HG03457 (cell line): ENCODE measurements at regions not wholly inside any gene's neighbourhood (a gene's known extent, or its start where the extent isn't known, plus 50 kb on each side); places are given as distances from the start of the nearest gene placed in this dataset.

Source experiments
- ATAC-seq: cut with Tn5 transposase; IDR thresholded peaks from one replicate; pipeline ENCODE4 v1.9.1; 2021; ENCODE audit warnings: moderate number of reproducible peaks; ENCODE audit not compliant: unreplicated experiment

GRCh38 chr13:106858903-106859532 lies 291.1 kb upstream of the ARGLU1 start:
- no peak for ATAC-seq

DNA sequence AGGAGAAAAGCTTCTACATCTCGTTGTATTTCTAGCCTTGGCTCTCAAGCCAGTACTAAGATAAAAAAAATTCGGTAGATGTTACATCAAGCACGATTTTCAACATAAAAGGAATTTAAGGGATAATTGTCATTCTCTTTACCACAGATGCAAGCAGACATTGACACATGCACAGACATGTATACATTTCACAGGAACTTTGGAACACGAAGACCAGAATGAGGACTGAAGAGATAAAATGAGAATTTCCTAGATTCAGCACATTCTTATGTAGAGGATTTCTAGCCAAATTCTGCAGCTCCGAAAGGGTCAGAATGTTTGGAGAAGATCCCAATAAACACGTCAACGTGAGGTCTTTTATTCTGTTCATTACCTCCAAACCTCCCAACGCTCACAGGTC lies 284.5 kb upstream of the ARGLU1 start:
- no peak for ATAC-seq

- no peak for ATAC-seq
Observed at GRCh38 chr13:106850973-106851650, 283.2 kb upstream of the ARGLU1 start.

DNA sequence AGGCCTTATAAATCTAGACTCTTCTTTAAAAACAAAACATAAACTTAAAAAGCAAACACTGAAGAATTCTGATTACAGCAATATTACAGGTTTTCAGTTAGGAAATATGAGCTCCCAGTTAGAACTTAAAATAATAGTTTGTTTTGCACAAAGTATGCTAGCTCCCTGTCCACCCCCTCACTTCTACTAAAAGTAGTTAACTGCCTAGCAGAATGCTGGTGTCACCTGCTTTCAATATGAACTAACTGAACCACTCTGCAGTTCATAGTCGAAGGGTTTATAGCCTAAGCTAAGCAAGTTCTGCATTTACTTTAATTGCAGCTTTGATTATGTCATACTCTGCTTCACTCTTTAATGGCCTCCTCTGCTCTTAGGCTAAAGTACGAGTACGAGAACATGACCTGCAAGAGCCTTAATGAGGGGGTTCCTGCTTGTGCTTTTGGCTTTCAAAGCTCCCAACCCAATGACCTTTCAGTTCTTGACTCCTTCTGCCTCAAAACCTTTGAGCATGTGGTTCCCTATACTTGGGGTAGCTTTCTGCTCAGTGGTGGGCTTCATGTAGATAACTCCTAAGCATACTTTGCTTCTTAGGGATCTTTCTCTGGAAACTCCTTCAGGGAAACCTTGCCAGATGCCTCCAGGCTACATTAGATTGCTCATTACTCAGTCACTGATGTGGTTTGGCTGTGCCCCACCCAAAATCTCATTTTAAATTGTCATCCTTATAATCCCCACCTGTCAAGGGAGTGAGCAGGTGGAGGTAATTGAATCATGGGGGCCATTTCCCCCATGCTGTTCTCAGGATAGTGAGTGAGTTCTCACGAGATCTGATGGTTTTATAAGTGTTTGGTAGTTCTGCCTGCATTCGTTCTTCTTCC lies 278.9 kb upstream of the ARGLU1 start:
- ATAC-seq: no peak

DNA sequence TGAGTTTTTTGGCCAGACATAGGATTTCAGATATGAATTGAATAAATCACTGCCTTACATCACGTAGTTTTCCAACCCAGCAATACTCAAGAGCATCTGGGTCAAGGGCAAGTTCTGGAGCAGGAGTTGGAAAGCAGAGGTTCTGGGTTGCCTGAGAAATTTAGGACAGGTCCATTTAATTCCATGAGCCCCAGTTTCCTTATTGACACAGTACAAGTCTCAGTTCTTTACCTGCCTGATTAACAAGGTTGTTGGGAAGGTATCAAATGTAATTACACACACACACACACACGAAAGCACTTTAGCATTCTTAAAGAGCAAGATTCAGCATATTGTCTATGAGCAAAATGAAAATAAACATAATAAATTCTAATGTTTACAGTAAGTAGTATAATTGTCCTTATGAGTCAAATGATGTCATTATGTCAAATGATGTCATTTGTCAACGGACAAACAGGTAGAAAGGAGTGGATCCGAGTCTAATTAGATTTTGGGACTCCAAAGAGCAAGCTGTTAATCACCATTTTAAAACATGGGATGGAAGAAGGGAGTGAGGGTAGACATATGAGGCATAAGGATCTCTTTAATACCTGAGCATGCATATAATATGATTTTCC lies 268.4 kb upstream of the ARGLU1 start:
- no peak for ATAC-seq

DNA sequence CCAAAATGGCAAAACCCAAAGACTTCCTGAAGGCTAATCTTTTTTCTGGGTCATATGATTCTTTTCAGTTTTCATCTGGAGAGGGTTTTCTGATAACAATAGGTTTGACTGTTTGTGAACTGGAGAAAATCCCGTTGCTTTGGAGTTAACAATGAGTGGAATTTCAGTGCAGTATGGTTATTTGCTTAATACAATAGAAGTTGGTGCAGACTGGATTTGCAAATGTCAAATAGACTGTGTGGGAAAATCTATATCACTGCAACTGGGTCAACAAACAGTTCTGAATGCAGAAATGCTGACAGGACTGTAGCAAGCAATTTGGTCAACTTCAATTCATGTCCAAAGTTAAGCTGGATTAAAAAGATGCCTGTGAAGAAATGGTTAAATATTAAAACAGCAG lies 267.5 kb upstream of the ARGLU1 start:
- ATAC-seq: no peak

DNA sequence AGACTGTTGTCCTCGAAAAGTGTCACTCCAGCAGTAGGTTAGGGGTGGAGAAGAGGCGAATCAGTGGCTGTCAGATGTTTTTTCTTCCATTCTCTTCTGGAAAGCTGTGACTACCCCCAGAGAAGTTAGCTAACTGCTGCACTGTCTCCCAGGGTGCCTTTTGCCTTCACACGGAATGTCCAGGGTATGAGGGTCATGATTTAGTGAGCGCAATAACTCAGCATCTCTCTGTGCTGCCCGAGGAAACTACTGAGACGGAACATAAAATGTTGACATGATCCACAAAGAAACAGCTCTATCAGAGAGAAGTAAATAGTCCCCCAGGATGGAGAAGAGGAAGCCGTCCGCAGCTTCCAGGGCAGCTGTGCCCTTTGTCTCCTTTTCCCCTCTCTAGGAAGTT lies 254.0 kb upstream of the ARGLU1 start:
- ATAC-seq: no peak

DNA sequence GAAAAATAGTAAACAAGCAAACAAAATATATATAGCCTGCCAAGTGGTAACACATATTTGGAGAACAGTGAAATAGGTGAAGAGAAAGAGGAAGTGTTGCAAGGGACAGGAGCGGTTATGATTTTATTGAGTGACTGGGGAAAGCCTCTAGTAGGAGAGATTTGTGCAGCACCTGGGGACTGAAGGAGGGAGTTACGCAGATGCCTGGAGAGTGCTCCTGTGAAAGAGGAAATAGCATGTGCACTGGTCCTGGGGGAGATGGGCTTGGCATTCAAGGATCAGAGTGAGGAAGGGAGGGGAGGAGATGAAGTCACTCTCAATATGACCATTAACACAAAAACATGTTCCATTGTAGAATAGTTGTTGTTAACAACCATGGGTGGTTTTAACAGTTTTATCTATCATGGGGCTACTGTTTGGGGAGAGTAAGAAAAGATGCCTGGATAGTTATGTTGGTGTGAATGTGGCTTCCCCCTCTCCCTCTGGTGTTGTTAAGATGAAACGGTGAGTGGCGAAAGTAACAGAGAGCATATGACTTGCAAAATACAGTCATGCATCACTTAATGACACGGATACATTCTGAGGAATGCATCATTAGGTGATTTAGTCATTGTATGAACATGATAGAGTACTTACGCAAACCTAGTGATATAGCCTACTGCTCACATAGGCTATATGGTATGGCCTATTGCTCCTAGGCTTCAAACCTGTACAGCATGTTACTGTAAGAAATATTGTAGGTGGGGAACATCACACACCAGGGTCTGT lies 251.7 kb upstream of the ARGLU1 start:
- no peak for ATAC-seq

GRCh38 chr13:106818971-106819370 lies 251.0 kb upstream of the ARGLU1 start:
- ATAC-seq: no peak

DNA sequence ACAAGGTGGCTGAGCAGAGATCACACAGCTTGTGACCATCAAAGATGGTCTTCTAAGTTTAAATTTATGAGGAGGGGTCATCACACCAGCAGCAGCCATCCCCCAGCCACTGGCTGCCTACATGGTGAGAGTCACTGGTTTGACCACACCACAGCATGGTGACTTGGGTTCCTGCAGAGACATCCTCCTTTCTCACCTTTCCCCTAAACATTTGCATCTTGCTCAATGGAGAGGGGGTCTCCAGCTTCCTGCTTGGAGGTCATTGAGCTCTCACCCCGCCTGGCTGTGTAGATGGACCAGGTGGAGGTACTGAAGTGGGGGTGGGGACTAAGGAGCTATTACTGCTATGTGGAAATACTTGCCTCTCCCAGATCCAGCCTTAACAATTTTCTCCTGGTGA lies 247.6 kb upstream of the ARGLU1 start:
- ATAC-seq: no peak

GRCh38 chr13:106814463-106814862 lies 246.5 kb upstream of the ARGLU1 start:
- ATAC-seq: no peak

GRCh38 chr13:106810069-106810468 lies 242.1 kb upstream of the ARGLU1 start:
- ATAC-seq: no peak

GRCh38 chr13:106804991-106805390 lies 237.1 kb upstream of the ARGLU1 start:
- no peak for ATAC-seq

GRCh38 chr13:106802917-106803316 lies 235.0 kb upstream of the ARGLU1 start:
- no peak for ATAC-seq

GRCh38 chr13:106799781-106800335 lies 231.9 kb upstream of the ARGLU1 start:
- ATAC-seq: no peak

GRCh38 chr13:106797081-106797640 lies 229.2 kb upstream of the ARGLU1 start:
- ATAC-seq: no peak

GRCh38 chr13:106796280-106797047 lies 228.5 kb upstream of the ARGLU1 start:
- ATAC-seq: peak; percentile 62

- ATAC-seq: no peak
Observed at GRCh38 chr13:106795847-106796246, 227.9 kb upstream of the ARGLU1 start.

DNA sequence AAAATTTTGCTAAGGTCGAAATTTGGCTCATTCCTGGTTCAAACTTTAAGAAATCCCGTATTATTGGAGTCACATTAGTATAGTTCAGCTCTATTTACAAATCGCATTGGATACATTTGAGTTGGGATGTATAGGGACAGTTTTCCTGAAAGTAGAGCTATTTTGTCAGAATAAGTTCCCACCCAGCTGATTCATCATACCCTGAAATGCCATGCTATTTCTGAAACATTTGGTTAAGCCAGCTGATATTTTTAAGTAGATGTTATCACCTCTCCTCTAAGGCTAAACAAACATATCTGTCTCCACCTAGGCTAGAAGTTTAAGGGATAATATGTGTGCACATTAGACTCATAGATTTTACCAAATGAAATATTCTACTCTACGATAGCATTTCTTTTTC lies 226.2 kb upstream of the ARGLU1 start:
- ATAC-seq: no peak
